ENCODE measurements at regions not wholly inside any gene's neighbourhood (a gene's known extent, or its start where the extent isn't known, plus 50 kb on each side); places are given as distances from the start of the nearest gene placed in this dataset.

- TF ChIP-seq POLR2A (IDR thresholded peaks at IDR 0.05) = no peak
- TF ChIP-seq, protein P1, sequence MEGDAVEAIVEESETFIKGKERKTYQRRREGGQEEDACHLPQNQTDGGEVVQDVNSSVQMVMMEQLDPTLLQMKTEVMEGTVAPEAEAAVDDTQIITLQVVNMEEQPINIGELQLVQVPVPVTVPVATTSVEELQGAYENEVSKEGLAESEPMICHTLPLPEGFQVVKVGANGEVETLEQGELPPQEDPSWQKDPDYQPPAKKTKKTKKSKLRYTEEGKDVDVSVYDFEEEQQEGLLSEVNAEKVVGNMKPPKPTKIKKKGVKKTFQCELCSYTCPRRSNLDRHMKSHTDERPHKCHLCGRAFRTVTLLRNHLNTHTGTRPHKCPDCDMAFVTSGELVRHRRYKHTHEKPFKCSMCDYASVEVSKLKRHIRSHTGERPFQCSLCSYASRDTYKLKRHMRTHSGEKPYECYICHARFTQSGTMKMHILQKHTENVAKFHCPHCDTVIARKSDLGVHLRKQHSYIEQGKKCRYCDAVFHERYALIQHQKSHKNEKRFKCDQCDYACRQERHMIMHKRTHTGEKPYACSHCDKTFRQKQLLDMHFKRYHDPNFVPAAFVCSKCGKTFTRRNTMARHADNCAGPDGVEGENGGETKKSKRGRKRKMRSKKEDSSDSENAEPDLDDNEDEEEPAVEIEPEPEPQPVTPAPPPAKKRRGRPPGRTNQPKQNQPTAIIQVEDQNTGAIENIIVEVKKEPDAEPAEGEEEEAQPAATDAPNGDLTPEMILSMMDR (IDR thresholded peaks at IDR 0.05) = no peak
Measured at GRCh38 chr15:31457631-31458526, 131.2 kb downstream of the KLF13 start.

Measured in right lobe of liver (tissue), 4 donors.